Bronchial epithelial cell (primary cell): ENCODE measurements at regions not wholly inside any gene's neighbourhood (a gene's known extent, or its start where the extent isn't known, plus 50 kb on each side); places are given as distances from the start of the nearest gene placed in this dataset.

Experiments
- DNase-seq: peaks from one replicate; pipeline ENCODE4 v3.0.0-alpha.2; 2010; ENCODE audit warnings: low read depth
- FAIRE-seq: peaks from 2 replicates; lab custom pipeline; 2011; peaks lifted over from hg19 to GRCh38; lab: Jason Lieb, UNC
- H3K27me3 ChIP-seq: 2 replicates; pipeline ENCODE4 v1.5.1; 2011; ENCODE audit warnings: low read length; ENCODE audit not compliant: control insufficient read depth, insufficient read depth
- H3K36me3 ChIP-seq: 2 replicates; pipeline ENCODE4 v1.5.1; 2011; ENCODE audit warnings: low read length; ENCODE audit not compliant: control insufficient read depth, insufficient read depth
- H3K4me3 ChIP-seq: 2 replicates; pipeline ENCODE4 v1.5.1; 2011; ENCODE audit warnings: mild to moderate bottlenecking, low read depth, low read length, control low read depth
- CTCF ChIP-seq: IDR thresholded peaks from 2 replicates; pipeline ENCODE4 v1.5.1; 2011; ENCODE audit warnings: mild to moderate bottlenecking, moderate library complexity, low read length, control low read depth, inconsistent platforms; ENCODE audit not compliant: insufficient read depth, severe bottlenecking

- FAIRE-seq (no peak), DNase-seq (no peak)
- Histone ChIP-seq H3K4me3 (no peak overlapping the region), H3K27me3 (no peaks in the 10 kb centered on the region), H3K36me3 (no peaks in the 10 kb centered on the region)
- no peak for TF ChIP-seq CTCF
Measured at GRCh38 chr1:213738658-213739057, 249.1 kb upstream of the PROX1 start.

- Histone ChIP-seq H3K4me3 (no peak overlapping the region), H3K27me3 (no peaks in the 10 kb centered on the region), H3K36me3 (no peaks in the 10 kb centered on the region)
- no peak for FAIRE-seq
- TF ChIP-seq CTCF = no peak
- no peak for DNase-seq
Measured at GRCh38 chr1:213742992-213743391, 244.8 kb upstream of the PROX1 start.

GRCh38 chr1:213744780-213745179 is 243.0 kb upstream of the PROX1 start:
- no peak for TF ChIP-seq CTCF
- DNase-seq = no peak
- H3K27me3 ChIP-seq = no peaks in the 10 kb centered on the region
- H3K4me3 ChIP-seq = no peak overlapping the region
- no peak for FAIRE-seq
- no peaks in the 10 kb centered on the region for H3K36me3 ChIP-seq

GRCh38 chr1:213745451-213745850 is 242.3 kb upstream of the PROX1 start:
- H3K4me3 ChIP-seq = no peak overlapping the region

GRCh38 chr1:213749558-213749957 is 238.2 kb upstream of the PROX1 start:
- no peak for FAIRE-seq
- H3K27me3 ChIP-seq = no peaks in the 10 kb centered on the region
- DNase-seq = no peak
- no peak overlapping the region for H3K4me3 ChIP-seq
- no peak for TF ChIP-seq CTCF
- H3K36me3 ChIP-seq = no peaks in the 10 kb centered on the region

More at GRCh38 chr1:213745451-213745850, 242.3 kb upstream of the PROX1 start:
- Histone ChIP-seq H3K27me3 (no peaks in the 10 kb centered on the region), H3K36me3 (no peaks in the 10 kb centered on the region)
- no peak for FAIRE-seq
- no peak for DNase-seq
- TF ChIP-seq CTCF = no peak

GRCh38 chr1:213750231-213751063 is 237.3 kb upstream of the PROX1 start:
- DNase-seq = no peak
- no peak for FAIRE-seq

More at GRCh38 chr1:213750231-213751063, 237.3 kb upstream of the PROX1 start:
- Histone ChIP-seq H3K36me3 (no peaks in the 10 kb centered on the region), H3K4me3 (no peak overlapping the region), H3K27me3 (no peaks in the 10 kb centered on the region)
- no peak for TF ChIP-seq CTCF
